HG03521 (cell line): ENCODE measurements at regions not wholly inside any gene's neighbourhood (a gene's known extent, or its start where the extent isn't known, plus 50 kb on each side); places are given as distances from the start of the nearest gene placed in this dataset.
"Not testable (repeated sequence)": the region's sequence is repeated elsewhere in the genome, so short reads cannot be mapped to it uniquely, and the experiment has no call there.

Experiments
- ATAC-seq: cut with Tn5 transposase; IDR thresholded peaks from one replicate; pipeline ENCODE4 v1.9.1; 2021; ENCODE audit warnings: mild to moderate bottlenecking, moderate library complexity; ENCODE audit not compliant: unreplicated experiment

- no peak for ATAC-seq
These were observed 79.4 kb upstream of the NREP start for GRCh38 chr5:111836426-111836825.

DNA sequence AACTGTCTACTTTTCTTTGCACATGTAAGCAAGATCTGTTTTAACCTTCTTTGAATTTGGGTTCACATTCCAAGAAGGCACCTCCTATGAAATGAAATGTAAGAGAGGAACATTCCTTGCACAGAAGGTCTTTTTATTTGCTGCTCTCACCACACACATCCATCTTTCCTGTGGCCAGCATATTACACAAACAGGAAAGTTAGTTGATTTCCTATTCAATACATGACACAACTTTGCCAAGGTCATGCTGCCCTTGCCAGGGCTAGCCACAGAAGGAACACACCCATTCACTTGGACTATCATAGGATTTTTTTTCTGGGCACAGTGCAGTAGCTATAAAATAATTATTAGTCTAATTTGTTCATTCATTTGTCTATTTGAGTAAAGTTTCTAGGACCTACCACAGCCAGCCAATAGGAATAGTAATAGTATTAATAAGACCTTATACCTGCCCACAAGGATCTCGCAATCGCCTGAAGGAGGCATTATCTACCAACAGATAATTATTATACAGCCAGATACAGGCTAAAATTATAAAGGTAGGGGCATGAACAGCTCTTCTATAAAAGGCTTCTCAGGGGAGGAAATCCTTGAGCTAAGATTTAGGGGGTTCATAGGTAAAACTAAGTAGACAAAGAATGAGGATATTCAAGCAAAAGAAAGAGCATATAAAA is 78.1 kb upstream of the NREP start:
- no peak for ATAC-seq

GRCh38 chr5:111830333-111830732 is 73.3 kb upstream of the NREP start:
- ATAC-seq: no peak

DNA sequence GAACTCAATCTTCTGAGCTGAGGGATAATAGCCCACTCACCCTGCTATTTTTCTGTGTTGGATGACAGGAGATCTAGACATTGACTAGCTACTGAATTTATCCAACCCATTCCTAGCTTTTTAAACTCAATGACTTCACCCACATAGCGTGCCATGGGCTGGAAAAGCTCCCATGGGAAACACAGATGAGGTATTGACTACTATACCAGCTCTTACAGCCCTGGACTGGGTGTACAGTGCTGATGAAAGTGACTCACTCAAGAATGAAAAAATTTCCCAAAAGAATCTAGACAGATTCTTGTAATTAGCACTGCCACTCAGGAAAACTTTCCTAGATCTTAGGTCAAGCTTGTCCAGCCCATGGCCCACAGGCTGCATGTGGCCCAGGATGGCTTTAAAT is 72.7 kb upstream of the NREP start:
- no peak for ATAC-seq

- ATAC-seq: no peak
These were observed 69.1 kb upstream of the NREP start for GRCh38 chr5:111826064-111826463.

DNA sequence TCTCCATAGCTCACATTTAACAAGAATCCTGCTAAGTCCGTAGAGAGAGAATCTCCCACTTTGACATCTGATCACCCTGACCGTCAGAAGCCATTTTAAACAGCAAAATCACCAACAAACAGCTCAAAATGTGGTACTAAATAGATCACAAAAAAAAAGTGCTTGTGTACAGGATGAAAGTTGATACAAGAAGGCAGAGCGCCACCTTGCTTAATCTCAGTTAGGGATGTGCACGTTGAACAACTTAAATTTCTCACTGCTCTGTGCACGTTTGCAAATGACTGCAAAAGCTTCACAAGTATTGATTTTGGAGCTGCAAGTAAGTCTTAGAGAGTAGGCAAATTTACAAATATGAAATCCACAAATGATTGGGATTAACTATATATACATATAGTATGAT is 63.1 kb upstream of the NREP start:
- ATAC-seq: no peak

DNA sequence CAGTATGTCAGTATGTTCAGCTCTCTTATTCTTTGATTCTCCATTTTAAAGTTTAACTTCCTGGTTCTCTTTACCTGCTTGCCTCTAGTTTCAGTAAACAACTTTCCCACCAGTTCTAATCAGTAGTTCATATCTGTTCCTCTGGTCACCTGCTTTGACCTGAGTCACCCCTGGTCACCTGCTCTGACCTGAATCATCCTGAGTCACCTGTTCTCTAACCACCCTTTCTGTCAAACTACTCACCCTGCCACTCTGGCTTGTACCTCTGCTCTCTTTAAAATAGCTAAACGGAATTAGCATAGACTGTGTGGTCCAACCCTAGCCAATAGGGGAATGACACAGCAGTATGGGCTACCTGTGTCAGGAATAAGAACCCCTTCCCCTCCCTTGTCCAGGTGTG is 62.0 kb upstream of the NREP start:
- not testable (repeated sequence) for ATAC-seq

DNA sequence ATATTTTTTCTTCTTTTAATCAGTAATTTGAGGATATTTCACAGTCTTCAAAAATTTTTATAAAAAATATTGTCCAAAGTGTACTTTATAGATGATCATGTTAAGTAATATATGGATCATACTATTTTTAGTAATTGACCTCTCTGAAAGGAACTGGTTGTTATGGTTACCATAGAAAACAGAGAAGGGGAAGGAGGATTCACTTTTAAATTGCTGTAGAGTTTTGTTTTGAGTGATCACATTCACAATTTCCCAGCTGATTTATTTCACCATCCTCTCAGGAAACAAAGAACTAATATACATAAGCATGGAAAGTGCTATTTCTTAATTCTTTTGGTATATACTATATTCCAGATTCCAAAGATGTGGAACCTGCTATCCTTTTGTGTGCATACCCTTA is 56.5 kb upstream of the NREP start:
- ATAC-seq: no peak

GRCh38 chr5:111810112-111810511 is 53.1 kb upstream of the NREP start:
- ATAC-seq: no peak
